WTC11 (cell line): ENCODE measurements at regions not wholly inside any gene's neighbourhood (a gene's known extent, or its start where the extent isn't known, plus 50 kb on each side); places are given as distances from the start of the nearest gene placed in this dataset.

Experiments
- ATAC-seq: fragments of 200-7000 bp; cut with Tn5 transposase; 2 replicates; pipeline ENCODE4 v1.10.0; 2021; ENCODE audit warnings: mild to moderate bottlenecking, moderate library complexity
- CTCF ChIA-PET: fragments of 300-600 bp; sonication (Branson Sonifier 250); formaldehyde crosslinking; loops from one replicate; lab custom pipeline; 2021; ENCODE audit warnings: antibody characterized with exemption; lab: Charles Lee
- POLR2A ChIA-PET: fragments of 350-600 bp; sonication (Branson Sonifier 250); formaldehyde crosslinking; loops from one replicate; lab custom pipeline; 2021; ENCODE audit warnings: antibody characterized with exemption; lab: Charles Lee
- DNase-seq: peaks from one replicate; pipeline ENCODE4 v3.0.0; 2021; ENCODE audit warnings: low spot score
- H3K27ac Mint-ChIP-seq: 2 replicates; pipeline ENCODE4 v1.8.0; 2021; ENCODE audit warnings: mixed read lengths
- H3K27me3 Mint-ChIP-seq: 2 replicates; pipeline ENCODE4 v1.8.0; 2021; ENCODE audit warnings: low read depth, mild to moderate bottlenecking, moderate library complexity, mixed read lengths
- H3K36me3 Mint-ChIP-seq: 2 replicates; pipeline ENCODE4 v1.8.0; 2021; ENCODE audit warnings: mixed read lengths
- H3K4me1 Mint-ChIP-seq: 2 replicates; pipeline ENCODE4 v1.8.0; 2022; ENCODE audit warnings: mixed read lengths
- H3K4me3 Mint-ChIP-seq: 2 replicates; pipeline ENCODE4 v1.8.0; 2021; ENCODE audit warnings: mild to moderate bottlenecking, moderate library complexity, mixed read lengths
- H3K9me3 Mint-ChIP-seq: 2 replicates; pipeline ENCODE4 v1.8.0; 2021; ENCODE audit warnings: mixed read lengths
- ATF1 ChIP-seq: sonication (generic); formaldehyde crosslinking; IDR thresholded peaks from 2 replicates; pipeline ENCODE4 v1.8.1; 2023; ENCODE audit warnings: mild to moderate bottlenecking, moderate library complexity, missing genetic modification reagents
- CBFB ChIP-seq: sonication (generic); formaldehyde crosslinking; IDR thresholded peaks from 2 replicates; pipeline ENCODE4 v1.8.1; 2022; ENCODE audit warnings: mild to moderate bottlenecking, low read depth, missing genetic modification reagents
- ESRRA ChIP-seq: sonication (generic); formaldehyde crosslinking; IDR thresholded peaks from 2 replicates; pipeline ENCODE4 v1.8.1; 2022; ENCODE audit warnings: mild to moderate bottlenecking, missing genetic modification reagents, borderline replicate concordance
- ETV6 ChIP-seq: sonication (generic); formaldehyde crosslinking; IDR thresholded peaks from 2 replicates; pipeline ENCODE4 v1.8.1; 2022; ENCODE audit warnings: mild to moderate bottlenecking, missing genetic modification reagents
- FOXK1 ChIP-seq: sonication (generic); formaldehyde crosslinking; IDR thresholded peaks from 2 replicates; pipeline ENCODE4 v1.8.0; 2022; ENCODE audit warnings: mild to moderate bottlenecking, moderate library complexity, missing genetic modification reagents
- GABPB1 ChIP-seq: sonication (generic); formaldehyde crosslinking; IDR thresholded peaks from 2 replicates; pipeline ENCODE4 v1.8.1; 2023; ENCODE audit warnings: mild to moderate bottlenecking, missing genetic modification reagents
- GRHL2 ChIP-seq: fragments of 250-450 bp; sonication (Bioruptor Pico); IDR thresholded peaks from 2 replicates; pipeline ENCODE4 v1.8.0; 2022; ENCODE audit warnings: mild to moderate bottlenecking, moderate library complexity; ENCODE audit not compliant: insufficient replicate concordance, severe bottlenecking
- IRF2 ChIP-seq: sonication (generic); formaldehyde crosslinking; IDR thresholded peaks from 2 replicates; pipeline ENCODE4 v1.8.0; 2022; ENCODE audit warnings: low read depth, missing genetic modification reagents, borderline replicate concordance
- JAZF1 ChIP-seq: fragments of 250-450 bp; sonication (Bioruptor Pico); IDR thresholded peaks from 2 replicates; pipeline ENCODE4 v1.9.0; 2021; ENCODE audit warnings: moderate library complexity, mild to moderate bottlenecking, inconsistent platforms
- KAT7 ChIP-seq: sonication (generic); formaldehyde crosslinking; IDR thresholded peaks from 2 replicates; pipeline ENCODE4 v1.8.1; 2023; ENCODE audit warnings: missing genetic modification reagents, mild to moderate bottlenecking, borderline replicate concordance
- NFATC4 ChIP-seq: fragments of 250-450 bp; sonication (Bioruptor Pico); IDR thresholded peaks from 2 replicates; pipeline ENCODE4 v1.9.0; 2021; ENCODE audit warnings: mild to moderate bottlenecking
- NFE2L1 ChIP-seq: sonication (generic); formaldehyde crosslinking; IDR thresholded peaks from 2 replicates; pipeline ENCODE4 v1.8.1; 2023; ENCODE audit warnings: missing genetic modification reagents
- NR2C2 ChIP-seq: sonication (generic); formaldehyde crosslinking; IDR thresholded peaks from 2 replicates; pipeline ENCODE4 v1.8.0; 2022; ENCODE audit warnings: mild to moderate bottlenecking, missing genetic modification reagents
- ZNF138 ChIP-seq: sonication (generic); formaldehyde crosslinking; conservative IDR thresholded peaks from 2 replicates; pipeline ENCODE4 v1.8.1; 2022; ENCODE audit warnings: mild to moderate bottlenecking, moderate library complexity, missing genetic modification reagents
- ZNF219 ChIP-seq: sonication (generic); formaldehyde crosslinking; IDR thresholded peaks from 2 replicates; pipeline ENCODE4 v1.8.0; 2023; ENCODE audit warnings: missing genetic modification reagents, mild to moderate bottlenecking, borderline replicate concordance
- ZNF232 ChIP-seq: sonication (generic); formaldehyde crosslinking; IDR thresholded peaks from 2 replicates; pipeline ENCODE4 v1.8.0; 2022; ENCODE audit warnings: mild to moderate bottlenecking, missing genetic modification reagents
- ZNF317 ChIP-seq: sonication (generic); formaldehyde crosslinking; IDR thresholded peaks from 2 replicates; pipeline ENCODE4 v1.8.1; 2023; ENCODE audit warnings: low read depth, mild to moderate bottlenecking, moderate library complexity, missing genetic modification reagents, borderline replicate concordance
- TF ChIP-seq, protein P1 (sequence below): sonication (generic); formaldehyde crosslinking; IDR thresholded peaks from 2 replicates; pipeline ENCODE4 v1.8.1; 2022; ENCODE audit warnings: mild to moderate bottlenecking, moderate library complexity, missing genetic modification reagents
- TF ChIP-seq, protein P2 (sequence below): sonication (generic); formaldehyde crosslinking; IDR thresholded peaks from 2 replicates; pipeline ENCODE4 v1.8.1; 2023; ENCODE audit warnings: mild to moderate bottlenecking, missing genetic modification reagents, borderline replicate concordance
- TF ChIP-seq, protein P3 (sequence below): sonication (generic); formaldehyde crosslinking; IDR thresholded peaks from 2 replicates; pipeline ENCODE4 v1.8.0; 2022; ENCODE audit warnings: mild to moderate bottlenecking, missing genetic modification reagents
- TF ChIP-seq, protein P4 (sequence below): sonication (generic); formaldehyde crosslinking; IDR thresholded peaks from 2 replicates; pipeline ENCODE4 v1.8.0; 2022; ENCODE audit warnings: mild to moderate bottlenecking, missing genetic modification reagents
- TF ChIP-seq, protein P5 (sequence below): sonication (generic); formaldehyde crosslinking; IDR thresholded peaks from 2 replicates; pipeline ENCODE4 v1.8.0; 2023; ENCODE audit warnings: missing genetic modification reagents
- TF ChIP-seq, protein P6 (sequence below): sonication (generic); formaldehyde crosslinking; IDR thresholded peaks from 2 replicates; pipeline ENCODE4 v1.8.1; 2023; ENCODE audit warnings: mild to moderate bottlenecking, moderate library complexity, missing genetic modification reagents

DNA sequence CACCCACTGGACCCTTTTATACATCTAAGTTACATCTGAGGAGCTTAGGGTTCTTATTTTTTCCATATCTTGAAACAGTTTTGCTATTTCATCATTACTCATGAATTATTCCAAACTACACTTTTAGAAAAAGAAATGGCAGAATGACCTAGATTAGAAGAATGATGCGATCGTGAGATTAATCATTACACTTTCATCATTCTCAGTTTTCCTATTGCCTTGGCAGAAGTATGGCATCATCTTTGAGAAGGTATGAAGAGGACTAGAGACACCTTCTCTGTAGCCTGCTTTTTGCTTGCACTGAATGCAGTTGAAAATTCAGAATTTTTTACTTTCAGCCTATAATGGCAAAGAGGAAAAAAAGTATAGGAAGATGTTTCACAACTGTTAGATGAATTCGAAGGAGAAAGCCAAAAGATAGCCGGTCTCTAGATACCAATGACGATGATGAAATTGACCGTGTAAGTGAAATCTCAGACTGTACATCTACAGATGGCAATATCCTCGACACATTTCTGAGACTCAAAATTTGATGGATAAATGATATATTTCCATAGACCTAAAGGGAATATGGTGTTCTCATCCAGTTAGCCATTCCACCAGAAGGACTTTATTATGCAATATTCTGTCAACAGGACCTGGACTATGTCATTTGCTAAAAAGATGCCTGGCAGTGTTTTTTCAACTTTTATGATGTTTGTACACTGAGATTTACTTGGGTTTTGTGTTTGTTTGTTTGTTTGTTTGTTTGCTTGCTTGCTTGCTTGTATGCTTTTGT lies 191.8 kb downstream of the TOMM20 start:
- H3K9me3 Mint-ChIP-seq = no peaks in the 10 kb centered on the region
- TF ChIP-seq IRF2 (CRISPR knock-in tag) (no peak), GABPB1 (CRISPR knock-in tag) (no peak), FOXK1 (CRISPR knock-in tag) (no peak), ZNF219 (CRISPR knock-in tag) (no peak), ATF1 (CRISPR knock-in tag) (no peak), NFATC4 (CRISPR knock-in tag) (no peak), ZNF232 (no peak), ESRRA (CRISPR knock-in tag) (no peak), ZNF317 (CRISPR knock-in tag) (no peak), CBFB (CRISPR knock-in tag) (no peak), ETV6 (no peak)
- TF ChIP-seq, protein P1, sequence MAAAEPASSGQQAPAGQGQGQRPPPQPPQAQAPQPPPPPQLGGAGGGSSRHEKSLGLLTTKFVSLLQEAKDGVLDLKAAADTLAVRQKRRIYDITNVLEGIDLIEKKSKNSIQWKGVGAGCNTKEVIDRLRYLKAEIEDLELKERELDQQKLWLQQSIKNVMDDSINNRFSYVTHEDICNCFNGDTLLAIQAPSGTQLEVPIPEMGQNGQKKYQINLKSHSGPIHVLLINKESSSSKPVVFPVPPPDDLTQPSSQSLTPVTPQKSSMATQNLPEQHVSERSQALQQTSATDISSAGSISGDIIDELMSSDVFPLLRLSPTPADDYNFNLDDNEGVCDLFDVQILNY = no peak
- TF ChIP-seq, protein P2, sequence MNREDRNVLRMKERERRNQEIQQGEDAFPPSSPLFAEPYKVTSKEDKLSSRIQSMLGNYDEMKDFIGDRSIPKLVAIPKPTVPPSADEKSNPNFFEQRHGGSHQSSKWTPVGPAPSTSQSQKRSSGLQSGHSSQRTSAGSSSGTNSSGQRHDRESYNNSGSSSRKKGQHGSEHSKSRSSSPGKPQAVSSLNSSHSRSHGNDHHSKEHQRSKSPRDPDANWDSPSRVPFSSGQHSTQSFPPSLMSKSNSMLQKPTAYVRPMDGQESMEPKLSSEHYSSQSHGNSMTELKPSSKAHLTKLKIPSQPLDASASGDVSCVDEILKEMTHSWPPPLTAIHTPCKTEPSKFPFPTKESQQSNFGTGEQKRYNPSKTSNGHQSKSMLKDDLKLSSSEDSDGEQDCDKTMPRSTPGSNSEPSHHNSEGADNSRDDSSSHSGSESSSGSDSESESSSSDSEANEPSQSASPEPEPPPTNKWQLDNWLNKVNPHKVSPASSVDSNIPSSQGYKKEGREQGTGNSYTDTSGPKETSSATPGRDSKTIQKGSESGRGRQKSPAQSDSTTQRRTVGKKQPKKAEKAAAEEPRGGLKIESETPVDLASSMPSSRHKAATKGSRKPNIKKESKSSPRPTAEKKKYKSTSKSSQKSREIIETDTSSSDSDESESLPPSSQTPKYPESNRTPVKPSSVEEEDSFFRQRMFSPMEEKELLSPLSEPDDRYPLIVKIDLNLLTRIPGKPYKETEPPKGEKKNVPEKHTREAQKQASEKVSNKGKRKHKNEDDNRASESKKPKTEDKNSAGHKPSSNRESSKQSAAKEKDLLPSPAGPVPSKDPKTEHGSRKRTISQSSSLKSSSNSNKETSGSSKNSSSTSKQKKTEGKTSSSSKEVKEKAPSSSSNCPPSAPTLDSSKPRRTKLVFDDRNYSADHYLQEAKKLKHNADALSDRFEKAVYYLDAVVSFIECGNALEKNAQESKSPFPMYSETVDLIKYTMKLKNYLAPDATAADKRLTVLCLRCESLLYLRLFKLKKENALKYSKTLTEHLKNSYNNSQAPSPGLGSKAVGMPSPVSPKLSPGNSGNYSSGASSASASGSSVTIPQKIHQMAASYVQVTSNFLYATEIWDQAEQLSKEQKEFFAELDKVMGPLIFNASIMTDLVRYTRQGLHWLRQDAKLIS (CRISPR knock-in tag) = no peak
- TF ChIP-seq, protein P3, sequence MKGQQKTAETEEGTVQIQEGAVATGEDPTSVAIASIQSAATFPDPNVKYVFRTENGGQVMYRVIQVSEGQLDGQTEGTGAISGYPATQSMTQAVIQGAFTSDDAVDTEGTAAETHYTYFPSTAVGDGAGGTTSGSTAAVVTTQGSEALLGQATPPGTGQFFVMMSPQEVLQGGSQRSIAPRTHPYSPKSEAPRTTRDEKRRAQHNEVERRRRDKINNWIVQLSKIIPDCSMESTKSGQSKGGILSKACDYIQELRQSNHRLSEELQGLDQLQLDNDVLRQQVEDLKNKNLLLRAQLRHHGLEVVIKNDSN (CRISPR knock-in tag) = no peak
- TF ChIP-seq, protein P4, sequence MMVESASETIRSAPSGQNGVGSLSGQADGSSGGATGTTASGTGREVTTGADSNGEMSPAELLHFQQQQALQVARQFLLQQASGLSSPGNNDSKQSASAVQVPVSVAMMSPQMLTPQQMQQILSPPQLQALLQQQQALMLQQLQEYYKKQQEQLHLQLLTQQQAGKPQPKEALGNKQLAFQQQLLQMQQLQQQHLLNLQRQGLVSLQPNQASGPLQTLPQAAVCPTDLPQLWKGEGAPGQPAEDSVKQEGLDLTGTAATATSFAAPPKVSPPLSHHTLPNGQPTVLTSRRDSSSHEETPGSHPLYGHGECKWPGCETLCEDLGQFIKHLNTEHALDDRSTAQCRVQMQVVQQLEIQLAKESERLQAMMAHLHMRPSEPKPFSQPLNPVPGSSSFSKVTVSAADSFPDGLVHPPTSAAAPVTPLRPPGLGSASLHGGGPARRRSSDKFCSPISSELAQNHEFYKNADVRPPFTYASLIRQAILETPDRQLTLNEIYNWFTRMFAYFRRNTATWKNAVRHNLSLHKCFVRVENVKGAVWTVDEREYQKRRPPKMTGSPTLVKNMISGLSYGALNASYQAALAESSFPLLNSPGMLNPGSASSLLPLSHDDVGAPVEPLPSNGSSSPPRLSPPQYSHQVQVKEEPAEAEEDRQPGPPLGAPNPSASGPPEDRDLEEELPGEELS = no peak
- no peaks in the 10 kb centered on the region for H3K36me3 Mint-ChIP-seq
- no peak for DNase-seq
- peaks cover 12% of the 10 kb centered on the region for H3K4me1 Mint-ChIP-seq
- no peak overlapping the region for H3K4me3 Mint-ChIP-seq
- no peaks in the 10 kb centered on the region for H3K27me3 Mint-ChIP-seq
- no peak overlapping the region for H3K27ac Mint-ChIP-seq
- no peak for ATAC-seq
- ChIA-PET POLR2A (no interaction called here), CTCF (no interaction called here)

DNA sequence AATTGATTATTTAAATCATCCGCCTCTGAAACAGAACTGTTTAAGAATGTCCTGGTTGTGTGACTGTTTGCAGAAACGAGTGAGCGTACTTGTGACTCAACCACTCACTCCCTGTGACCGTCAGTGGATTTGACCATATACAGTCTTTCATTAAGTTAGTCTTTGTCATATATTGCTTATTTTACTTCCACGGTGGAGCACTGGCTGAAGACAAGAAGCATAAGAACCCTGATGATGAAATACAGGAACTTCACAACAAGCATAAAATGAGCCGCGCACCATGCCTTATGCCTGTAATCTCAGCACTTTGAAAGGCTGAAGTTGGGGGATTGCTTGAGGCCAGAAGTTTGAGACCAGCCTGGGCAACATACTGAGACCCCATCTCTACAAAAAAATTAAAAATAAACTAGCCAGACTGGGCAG lies 194.0 kb downstream of the TOMM20 start:
- H3K36me3 Mint-ChIP-seq = no peaks in the 10 kb centered on the region
- CTCF ChIA-PET = no interaction called here
- H3K4me1 Mint-ChIP-seq = peaks cover 12% of the 10 kb centered on the region
- POLR2A ChIA-PET = no interaction called here
- ATAC-seq (no peak), DNase-seq (no peak)
- TF ChIP-seq ZNF138 (CRISPR knock-in tag) (no peak), ZNF317 (CRISPR knock-in tag) (no peak), GABPB1 (CRISPR knock-in tag) (no peak), KAT7 (CRISPR knock-in tag) (no peak), NR2C2 (no peak), GRHL2 (CRISPR knock-in tag) (no peak), NFE2L1 (no peak), JAZF1 (CRISPR knock-in tag) (no peak)
- TF ChIP-seq, protein P5, sequence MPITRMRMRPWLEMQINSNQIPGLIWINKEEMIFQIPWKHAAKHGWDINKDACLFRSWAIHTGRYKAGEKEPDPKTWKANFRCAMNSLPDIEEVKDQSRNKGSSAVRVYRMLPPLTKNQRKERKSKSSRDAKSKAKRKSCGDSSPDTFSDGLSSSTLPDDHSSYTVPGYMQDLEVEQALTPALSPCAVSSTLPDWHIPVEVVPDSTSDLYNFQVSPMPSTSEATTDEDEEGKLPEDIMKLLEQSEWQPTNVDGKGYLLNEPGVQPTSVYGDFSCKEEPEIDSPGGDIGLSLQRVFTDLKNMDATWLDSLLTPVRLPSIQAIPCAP (CRISPR knock-in tag) = no peak
- TF ChIP-seq, protein P6, sequence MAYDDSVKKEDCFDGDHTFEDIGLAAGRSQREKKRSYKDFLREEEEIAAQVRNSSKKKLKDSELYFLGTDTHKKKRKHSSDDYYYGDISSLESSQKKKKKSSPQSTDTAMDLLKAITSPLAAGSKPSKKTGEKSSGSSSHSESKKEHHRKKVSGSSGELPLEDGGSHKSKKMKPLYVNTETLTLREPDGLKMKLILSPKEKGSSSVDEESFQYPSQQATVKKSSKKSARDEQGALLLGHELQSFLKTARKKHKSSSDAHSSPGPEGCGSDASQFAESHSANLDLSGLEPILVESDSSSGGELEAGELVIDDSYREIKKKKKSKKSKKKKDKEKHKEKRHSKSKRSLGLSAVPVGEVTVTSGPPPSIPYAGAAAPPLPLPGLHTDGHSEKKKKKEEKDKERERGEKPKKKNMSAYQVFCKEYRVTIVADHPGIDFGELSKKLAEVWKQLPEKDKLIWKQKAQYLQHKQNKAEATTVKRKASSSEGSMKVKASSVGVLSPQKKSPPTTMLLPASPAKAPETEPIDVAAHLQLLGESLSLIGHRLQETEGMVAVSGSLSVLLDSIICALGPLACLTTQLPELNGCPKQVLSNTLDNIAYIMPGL (CRISPR knock-in tag) = no peak
- no peak overlapping the region for H3K4me3 Mint-ChIP-seq
- no peaks in the 10 kb centered on the region for H3K27me3 Mint-ChIP-seq
- no peaks in the 10 kb centered on the region for H3K9me3 Mint-ChIP-seq
- H3K27ac Mint-ChIP-seq = no peak overlapping the region
